Adrenal gland (tissue), 9 donors: ENCODE measurements at regions not wholly inside any gene's neighbourhood (a gene's known extent, or its start where the extent isn't known, plus 50 kb on each side); places are given as distances from the start of the nearest gene placed in this dataset.

Experiments
- DNase-seq, 7 donors: peaks; one replicate each; pipeline ENCODE4 v3.0.0-alpha.2; 2019 to 2020
- H3K27ac ChIP-seq, 5 donors: fragments of 200-600 bp; sonication (generic) in 4 of 5; 1 replicate in 3 of 5; 2 replicates in 2 of 5; pipeline versions ENCODE4 v1.5.1 to v1.8.0; 2016 to 2020; ENCODE audit warnings: mild to moderate bottlenecking in 1 of 5
- H3K27me3 ChIP-seq: fragments of 200-600 bp; 2 replicates; pipeline ENCODE4 v1.8.0; 2021
- H3K36me3 ChIP-seq, 2 donors: fragments of 200-600 bp; replicated peaks in 1 of 2; 1 replicate in 1 of 2; 2 replicates in 1 of 2; pipeline versions ENCODE4 v1.5.1 to v1.8.0; 2018 to 2022
- H3K4me1 ChIP-seq, 2 donors: fragments of 200-600 bp; replicated peaks in 1 of 2; 1 replicate in 1 of 2; 2 replicates in 1 of 2; pipeline versions ENCODE4 v1.5.1 to v1.8.0; 2018 to 2021
- H3K4me3 ChIP-seq, 4 donors: fragments of 200-600 bp; sonication (generic) in 3 of 4; one replicate each; pipeline ENCODE4 v1.5.1; 2016 to 2018
- H3K9me3 ChIP-seq, 3 donors: fragments of 200-600 bp; sonication (generic) in 1 of 3; replicated peaks in 1 of 3; 1 replicate in 2 of 3; 2 replicates in 1 of 3; pipeline versions ENCODE4 v1.5.1 to v1.8.0; 2016 to 2021
- CTCF ChIP-seq, 6 experiments: fragments of 450-650 bp in 4 of 6; fragments of 200-600 bp in 2 of 6; sonication (generic) in 1 of 6; IDR thresholded peaks; 1 replicate in 5 of 6; 2 replicates in 1 of 6; pipeline versions ENCODE4 v1.5.1 to v1.8.0; 2016 to 2021; ENCODE audit warnings: antibody characterized with exemption in 6 of 6, mild to moderate bottlenecking in 2 of 6, moderate library complexity in 1 of 6
- POLR2A ChIP-seq, 2 donors: fragments of 450-650 bp; IDR thresholded peaks; one replicate each; pipeline ENCODE4 v1.6.1; 2017; ENCODE audit warnings: antibody characterized with exemption in 2 of 2, mild to moderate bottlenecking in 2 of 2, moderate library complexity in 1 of 2
- WGBS, 4 donors: extraction: QIAGEN DNeasy Blood & Tissue Kit in 2 of 4; methylation state at CpG; one replicate each; pipeline versions ENCODE4 v1.1.5 to v1.1.7; 2013 to 2017; 5-methylcytosine and 5-hydroxymethylcytosine counted together
- intact Hi-C, 2 donors: fragments of 100-400 bp; cut with DNase I; formaldehyde crosslinking; loops; one replicate each; pipeline versions ENCODE4 v1.14.1 to v1.15.0; 2022 to 2023
- donor health status: healthy with polysubstance abuse.
- donor health status: Bipolar disorder and iron deficiency.
- donor health status: DM: yes; HTN: yes; CAD: no.
- donor health status: DM: no; HTN: no; CAD: no.
- donor health status: DM: no; HTN: no; CAD: no.

- H3K27me3 ChIP-seq = no peaks in the 10 kb centered on the region
- 72 to 97% (median 90%) methylated on average over 1 of the region's 1 CpG for WGBS, 4 donors
- H3K36me3 ChIP-seq = no peaks in the 10 kb centered on the region
- H3K4me1 ChIP-seq = no peaks in the 10 kb centered on the region
- intact Hi-C loops = no loop called here
- H3K9me3 ChIP-seq = no peaks in the 10 kb centered on the region
- H3K27ac ChIP-seq = no peak overlapping the region
- DNase-seq = no peak
- no peak for TF ChIP-seq POLR2A (IDR thresholded peaks at IDR 0.05)
- no peak for TF ChIP-seq CTCF (IDR thresholded peaks at IDR 0.05)
- no peak overlapping the region for H3K4me3 ChIP-seq
Observed at GRCh38 chr1:115538579-115538978, 103.2 kb upstream of the VANGL1 start.

GRCh38 chr1:115537415-115537814, 104.4 kb upstream of the VANGL1 start:
- H3K4me3 ChIP-seq = no peak overlapping the region
- intact Hi-C loops = no loop called here
- TF ChIP-seq CTCF (IDR thresholded peaks at IDR 0.05) (no peak), POLR2A (IDR thresholded peaks at IDR 0.05) (no peak)
- H3K27me3 ChIP-seq = no peaks in the 10 kb centered on the region
- H3K27ac ChIP-seq = no peak overlapping the region
- H3K9me3 ChIP-seq = no peaks in the 10 kb centered on the region
- no peaks in the 10 kb centered on the region for H3K4me1 ChIP-seq
- no peaks in the 10 kb centered on the region for H3K36me3 ChIP-seq
- no peak for DNase-seq

- TF ChIP-seq CTCF (IDR thresholded peaks at IDR 0.05) (no peak), POLR2A (IDR thresholded peaks at IDR 0.05) (no peak)
- WGBS, 4 donors = 80 to 87% (median 83%) methylated on average over 4 of the region's 4 CpGs
- no peaks in the 10 kb centered on the region for H3K27me3 ChIP-seq
- no peaks in the 10 kb centered on the region for H3K4me1 ChIP-seq
- no peaks in the 10 kb centered on the region for H3K36me3 ChIP-seq
- intact Hi-C loops = no loop called here
- H3K27ac ChIP-seq = no peak overlapping the region
- no peaks in the 10 kb centered on the region for H3K9me3 ChIP-seq
- no peak for DNase-seq
- no peak overlapping the region for H3K4me3 ChIP-seq
Observed at GRCh38 chr1:115536279-115536816, 105.4 kb upstream of the VANGL1 start.

GRCh38 chr1:115534106-115534505, 107.7 kb upstream of the VANGL1 start:
- no peak for DNase-seq
- Histone ChIP-seq H3K4me3 (no peak overlapping the region), H3K36me3 (no peaks in the 10 kb centered on the region), H3K4me1 (no peaks in the 10 kb centered on the region), H3K9me3 (no peaks in the 10 kb centered on the region), H3K27me3 (no peaks in the 10 kb centered on the region), H3K27ac (no peak overlapping the region)
- TF ChIP-seq POLR2A (IDR thresholded peaks at IDR 0.05) (no peak), CTCF (IDR thresholded peaks at IDR 0.05) (no peak)
- 85 to 100% (median 97%) methylated on average over 1 of the region's 1 CpG for WGBS, 4 donors
- intact Hi-C loops = no loop called here
